Stimulated activated CD8-positive, alpha-beta memory T cell treated with anti-CD3 and anti-CD28 coated beads, Interleukin-15, amount 100 ng/mL, for 24 hours (primary cell): ENCODE measurements at regions not wholly inside any gene's neighbourhood (a gene's known extent, or its start where the extent isn't known, plus 50 kb on each side); places are given as distances from the start of the nearest gene placed in this dataset.
"Not testable (repeated sequence)": the region's sequence is repeated elsewhere in the genome, so short reads cannot be mapped to it uniquely, and the experiment has no call there.

ENCODE experiments used
- DNase-seq: peaks from one replicate; pipeline ENCODE4 v3.0.0-alpha.2; 2020; ENCODE audit warnings: low read depth

- no peak for DNase-seq
Measured at GRCh38 chr7:46753662-46754061, 828.2 kb downstream of the TNS3 start.

GRCh38 chr7:46752881-46753366, 829.0 kb downstream of the TNS3 start:
- DNase-seq = no peak

DNA sequence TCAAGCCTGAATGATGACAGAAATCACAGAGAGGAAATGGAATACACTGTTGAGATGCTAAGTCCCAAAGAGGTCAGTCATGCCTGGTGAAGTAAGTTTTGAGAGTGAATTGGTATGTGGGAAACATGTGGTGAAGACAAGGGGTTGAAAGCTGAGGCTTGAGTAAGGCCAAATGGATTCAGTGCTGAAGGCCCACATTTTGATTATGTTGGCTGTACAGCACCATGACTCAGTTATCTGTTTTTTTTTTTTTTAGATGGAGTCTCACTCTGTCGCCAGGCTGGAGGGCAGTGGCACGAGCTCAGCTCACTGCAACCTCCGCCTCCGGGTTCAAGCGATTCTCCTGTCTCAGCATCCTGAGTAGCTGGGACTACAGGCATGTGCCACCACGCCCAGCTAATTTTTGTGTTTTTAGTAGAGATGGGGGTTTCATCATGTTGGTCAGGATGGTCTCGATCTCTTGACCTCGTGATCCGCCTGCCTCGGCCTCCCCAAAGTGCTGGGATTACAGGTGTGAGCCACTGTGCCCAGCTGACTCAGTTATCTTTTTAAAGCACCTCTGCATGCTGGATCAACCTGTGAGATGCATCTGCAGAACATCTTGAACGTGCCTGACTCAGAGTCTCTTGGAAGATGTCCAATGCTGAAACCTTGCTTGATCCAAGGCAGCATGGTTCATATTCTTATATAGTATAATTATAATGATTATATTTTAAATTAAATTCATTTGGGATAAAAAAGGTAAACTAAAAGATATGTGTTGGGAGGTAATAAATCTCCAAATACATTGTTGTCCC, 829.8 kb downstream of the TNS3 start:
- DNase-seq = not testable (repeated sequence)

DNA sequence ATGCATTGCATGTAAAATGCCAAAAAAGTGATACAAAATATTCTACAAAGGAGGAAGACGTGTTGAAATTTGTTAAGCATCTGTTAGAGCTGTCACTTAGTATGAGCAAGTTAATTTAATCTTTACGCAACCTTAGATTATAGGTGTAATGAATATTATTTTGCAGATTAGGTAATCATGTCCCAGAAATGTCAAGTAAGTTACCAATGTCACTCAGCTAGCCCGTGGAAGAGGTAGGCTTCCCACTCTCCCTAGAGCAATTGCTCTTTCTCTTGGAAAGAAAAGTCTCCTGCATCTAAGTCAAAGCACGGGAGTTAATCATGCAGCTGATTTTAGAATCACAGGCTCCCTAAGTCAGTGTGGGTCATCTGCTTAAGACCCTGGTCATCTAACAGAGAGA, 830.4 kb upstream of the IGFBP3 start:
- no peak for DNase-seq

DNA sequence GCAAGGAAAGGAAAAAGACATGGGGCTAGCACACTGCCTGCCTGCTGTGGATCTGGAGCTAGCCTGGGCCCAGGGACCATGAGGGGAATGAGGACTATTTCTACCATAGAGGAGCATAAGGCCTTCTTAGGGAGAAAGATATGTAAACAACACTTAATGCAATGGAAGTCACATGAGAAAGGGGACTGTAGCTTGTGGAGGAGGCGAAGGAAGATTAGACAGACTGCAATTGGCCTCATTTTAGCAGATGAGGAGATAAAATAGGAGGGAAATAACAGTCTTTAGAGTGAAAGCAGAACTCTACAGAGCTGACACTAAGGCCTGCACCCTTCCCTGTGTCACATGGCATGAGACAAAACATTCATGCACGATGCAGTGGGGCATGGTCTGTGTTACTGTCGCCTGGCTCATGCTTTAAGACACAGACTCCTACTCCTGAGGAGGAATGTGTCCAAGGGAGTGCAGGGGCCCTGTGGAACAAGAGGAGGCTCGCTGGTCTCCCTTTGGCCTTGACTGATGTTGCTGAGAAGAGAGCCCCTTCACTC, 829.3 kb upstream of the IGFBP3 start:
- DNase-seq = no peak

DNA sequence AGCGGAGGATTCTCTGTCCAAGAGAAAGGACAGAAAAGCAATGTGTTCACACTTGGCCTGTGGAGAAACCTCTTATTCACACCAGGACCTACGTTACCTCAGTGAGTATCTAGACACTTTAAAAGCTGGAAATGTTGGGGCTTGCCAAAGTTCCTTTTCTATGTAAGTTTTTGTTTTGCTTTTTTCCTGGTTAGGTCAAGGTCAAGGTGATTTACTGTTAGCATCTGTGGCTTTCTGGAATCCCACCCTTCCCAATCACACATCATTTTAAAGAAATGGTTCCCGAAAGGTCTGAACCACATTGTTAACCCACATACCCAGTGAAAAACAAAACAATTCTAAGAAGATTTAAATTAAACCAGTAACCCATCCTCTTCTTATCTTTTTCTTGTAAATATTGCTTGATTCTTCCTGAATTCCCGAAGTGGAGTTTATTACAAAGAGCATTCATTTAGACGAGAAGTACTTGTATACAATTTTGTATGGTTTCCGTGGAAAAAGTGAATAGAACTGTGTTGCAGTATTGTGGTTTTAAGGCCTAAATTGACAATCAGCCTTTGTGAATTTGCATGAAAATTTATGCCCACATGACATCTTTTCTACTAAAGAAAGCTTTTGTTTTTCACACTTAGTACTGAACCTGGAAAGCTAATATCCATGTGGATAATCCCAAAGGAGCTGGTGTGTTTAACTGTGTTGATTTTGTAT, 827.0 kb upstream of the IGFBP3 start:
- DNase-seq = no peak

GRCh38 chr7:46746695-46747687, 825.9 kb upstream of the IGFBP3 start:
- no peak for DNase-seq

GRCh38 chr7:46745707-46746090, 824.6 kb upstream of the IGFBP3 start:
- no peak for DNase-seq

DNA sequence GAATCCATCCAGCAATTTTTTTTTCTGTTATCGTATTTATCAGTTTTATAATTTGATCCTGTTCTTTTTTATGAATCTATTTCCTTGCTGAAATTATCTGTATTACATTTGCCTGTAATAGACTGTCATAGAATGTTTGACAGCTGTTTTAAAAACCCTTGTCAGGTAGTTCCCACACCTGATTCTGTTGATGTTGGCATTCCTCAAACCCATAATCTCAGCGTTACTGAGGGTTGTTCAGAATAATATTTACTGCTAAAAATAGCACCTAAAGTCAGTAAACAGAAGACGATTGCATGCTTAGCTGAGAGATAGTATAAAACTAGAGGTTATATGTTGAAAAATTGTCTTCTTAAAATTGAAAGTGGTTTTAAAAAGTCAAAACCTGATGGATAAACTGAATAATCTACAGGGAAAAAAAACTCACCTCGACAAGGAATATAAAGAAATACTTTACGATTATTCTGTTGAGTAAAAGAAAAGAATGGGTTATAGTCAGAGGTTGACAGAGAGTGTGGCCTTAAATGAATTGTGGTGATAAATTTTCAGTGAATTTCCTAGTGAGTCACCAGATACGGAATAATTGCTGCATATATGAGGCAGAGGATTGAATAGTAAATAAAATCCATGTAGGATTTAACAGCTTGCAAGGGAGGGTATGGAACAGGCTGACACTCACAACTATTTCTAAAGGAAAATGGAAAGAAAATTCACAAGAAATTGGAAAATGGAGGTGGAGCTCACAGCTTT, 824.1 kb upstream of the IGFBP3 start:
- no peak for DNase-seq

DNA sequence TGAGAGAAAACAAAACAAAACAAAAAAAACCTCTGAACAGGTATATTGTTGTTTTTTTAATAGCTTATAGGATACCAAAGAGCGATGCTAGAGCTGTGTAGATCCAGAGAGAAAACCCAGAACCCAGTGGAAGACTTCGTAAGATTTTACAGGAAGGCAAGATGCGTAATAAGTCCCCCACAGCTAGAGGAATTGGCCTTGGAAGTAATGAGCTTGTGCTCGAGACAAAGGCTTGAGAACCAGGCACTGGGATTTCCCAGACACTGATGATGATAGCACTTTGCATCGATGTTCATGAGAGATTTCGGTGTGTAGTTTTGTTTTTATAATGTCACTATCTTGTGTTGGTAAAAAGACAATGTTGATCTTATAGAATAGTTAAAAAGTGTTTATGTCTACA, 821.5 kb upstream of the IGFBP3 start:
- no peak for DNase-seq

DNA sequence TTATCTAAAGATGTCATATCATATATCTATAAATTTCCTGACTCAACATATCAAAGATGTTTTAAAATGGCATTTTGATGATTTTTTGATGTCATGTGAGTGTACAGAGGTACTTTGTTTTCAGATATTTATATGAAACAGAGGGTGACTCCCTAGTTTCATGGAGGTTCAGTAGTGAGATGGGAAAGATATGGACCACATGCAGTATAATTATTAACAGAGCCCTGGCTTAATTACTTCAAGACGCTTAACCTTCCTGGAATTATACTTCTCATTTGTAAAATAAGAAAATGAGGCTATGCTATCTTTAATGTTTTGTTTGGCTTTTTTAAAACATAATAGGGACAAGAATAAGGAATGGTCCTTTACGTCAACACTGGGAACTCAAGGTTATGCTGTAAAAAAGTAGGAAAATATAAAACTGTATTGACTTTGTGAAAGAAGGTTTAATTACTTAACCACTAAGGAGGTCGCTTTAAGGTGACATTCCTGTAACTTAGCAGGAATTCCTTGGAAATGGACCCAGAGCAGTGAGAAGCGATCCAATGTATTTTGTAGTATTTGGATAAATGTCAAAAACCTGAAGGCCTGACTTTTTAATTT, 821.0 kb upstream of the IGFBP3 start:
- no peak for DNase-seq

DNA sequence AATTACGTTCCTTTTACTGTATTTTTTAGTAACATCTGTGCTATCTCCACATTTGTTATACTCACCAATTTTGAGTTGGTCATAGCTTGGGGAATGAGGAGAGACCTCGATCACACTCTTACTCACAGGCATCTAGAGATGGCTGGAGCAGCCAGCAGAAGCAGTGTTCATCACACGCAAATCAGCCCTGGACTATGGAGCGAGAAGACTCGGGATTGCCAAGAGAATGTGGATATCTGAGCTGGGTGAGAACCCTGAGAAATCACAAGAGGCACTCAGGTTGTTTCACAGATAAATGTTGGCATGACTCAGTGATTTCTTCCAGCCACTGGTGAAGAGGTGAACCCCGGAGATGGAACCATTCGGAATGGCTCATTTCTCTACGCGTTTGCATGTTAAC, 820.1 kb upstream of the IGFBP3 start:
- no peak for DNase-seq

- DNase-seq = no peak
Measured at GRCh38 chr7:46739518-46740234, 818.6 kb upstream of the IGFBP3 start.

GRCh38 chr7:46738796-46739195, 817.7 kb upstream of the IGFBP3 start:
- no peak for DNase-seq

GRCh38 chr7:46738165-46738564, 817.1 kb upstream of the IGFBP3 start:
- DNase-seq = no peak

GRCh38 chr7:46725838-46726237, 804.8 kb upstream of the IGFBP3 start:
- DNase-seq = no peak

DNA sequence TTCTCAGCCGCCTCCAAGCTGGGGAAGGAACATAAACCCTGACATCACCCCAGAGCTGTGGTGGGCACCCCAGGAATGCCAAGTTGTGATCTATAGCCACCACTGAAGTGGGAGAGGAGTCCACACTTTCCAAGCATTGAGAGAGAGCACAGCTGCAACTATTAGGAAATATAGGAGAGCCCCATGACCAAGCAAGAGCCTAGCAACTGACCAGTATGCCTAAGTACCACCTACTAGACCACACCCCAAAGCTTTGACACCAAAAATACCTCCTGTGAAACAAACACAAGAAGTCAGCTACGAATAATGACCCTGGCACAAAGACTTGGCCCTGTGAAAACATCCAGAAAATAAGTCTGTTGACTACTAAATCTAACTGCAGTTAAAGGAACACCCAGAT, 804.1 kb upstream of the IGFBP3 start:
- DNase-seq = no peak

GRCh38 chr7:46723742-46724141, 802.7 kb upstream of the IGFBP3 start:
- no peak for DNase-seq

- DNase-seq = no peak
Measured at GRCh38 chr7:46723003-46723402, 801.9 kb upstream of the IGFBP3 start.

GRCh38 chr7:46720761-46721160, 799.7 kb upstream of the IGFBP3 start:
- DNase-seq = no peak
